SW480 (cell line): ENCODE measurements at regions not wholly inside any gene's neighbourhood (a gene's known extent, or its start where the extent isn't known, plus 50 kb on each side); places are given as distances from the start of the nearest gene placed in this dataset.
A peak's percentile ranks its signal among the peaks of the same experiment; 100 is the strongest.

Source experiments
- DNase-seq: peaks from one replicate; pipeline ENCODE4 v3.0.0-alpha.2; 2016; ENCODE audit warnings: low spot score

DNA sequence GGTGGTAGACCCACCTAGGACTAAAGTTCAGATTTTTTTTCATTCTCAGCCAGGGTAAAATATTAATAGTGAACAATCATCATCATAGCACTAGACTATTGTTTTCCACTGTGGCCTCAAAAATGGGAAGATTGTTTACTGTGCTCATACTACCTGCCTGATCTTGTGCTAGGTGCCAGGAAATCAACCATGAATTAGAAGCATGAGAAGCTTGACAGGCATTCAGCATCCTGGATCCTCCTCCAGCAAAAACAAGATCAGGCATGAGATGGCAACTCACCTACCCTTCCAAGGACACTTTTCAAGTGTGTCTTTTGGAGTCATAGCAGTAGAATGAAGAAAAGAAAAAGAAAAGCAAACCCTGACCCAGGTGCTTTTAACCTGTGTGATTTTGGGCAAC lies 174.2 kb downstream of the CYLD start:
- DNase-seq = no peak

DNA sequence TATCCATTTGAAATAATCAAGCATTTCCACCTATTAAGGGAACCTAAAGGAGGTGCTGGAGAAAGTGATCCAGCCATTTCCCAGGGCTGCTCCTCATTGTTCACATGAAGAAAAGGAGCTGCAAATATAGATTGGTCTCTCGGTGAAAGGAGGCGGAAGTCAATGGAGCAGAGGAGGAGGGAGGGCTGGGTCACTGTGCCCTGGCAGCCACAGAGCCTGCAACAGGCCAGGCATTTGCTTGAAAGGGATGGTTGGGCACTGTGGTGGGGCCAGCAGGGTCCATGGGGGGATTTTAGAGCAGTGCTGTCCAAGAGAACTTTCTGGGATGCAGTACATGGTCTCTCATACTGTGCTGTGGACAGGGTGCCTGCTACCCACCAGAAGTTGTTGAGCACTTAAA lies 173.2 kb downstream of the CYLD start:
- DNase-seq = no peak

DNA sequence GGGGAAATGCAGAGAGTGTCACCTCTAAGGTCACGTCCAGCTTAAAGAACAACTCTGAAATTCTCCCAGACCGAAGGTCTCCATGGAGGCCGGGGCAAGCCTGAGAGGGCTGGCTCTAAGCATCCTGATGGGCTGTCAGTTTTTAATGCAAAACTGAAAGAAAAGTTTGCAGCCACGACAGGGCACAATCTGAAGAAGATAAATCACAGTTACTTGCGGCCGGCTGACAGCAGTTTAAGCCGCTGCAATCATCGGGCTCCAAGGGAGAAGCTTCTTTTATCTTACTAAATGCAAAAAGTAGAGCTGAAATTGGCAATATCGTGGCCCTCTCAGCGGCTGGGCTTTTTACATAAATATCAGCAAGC lies 168.8 kb downstream of the CYLD start:
- DNase-seq = no peak

- no peak for DNase-seq
Measured at GRCh38 chr16:50909831-50910735, 168.2 kb downstream of the CYLD start.

DNA sequence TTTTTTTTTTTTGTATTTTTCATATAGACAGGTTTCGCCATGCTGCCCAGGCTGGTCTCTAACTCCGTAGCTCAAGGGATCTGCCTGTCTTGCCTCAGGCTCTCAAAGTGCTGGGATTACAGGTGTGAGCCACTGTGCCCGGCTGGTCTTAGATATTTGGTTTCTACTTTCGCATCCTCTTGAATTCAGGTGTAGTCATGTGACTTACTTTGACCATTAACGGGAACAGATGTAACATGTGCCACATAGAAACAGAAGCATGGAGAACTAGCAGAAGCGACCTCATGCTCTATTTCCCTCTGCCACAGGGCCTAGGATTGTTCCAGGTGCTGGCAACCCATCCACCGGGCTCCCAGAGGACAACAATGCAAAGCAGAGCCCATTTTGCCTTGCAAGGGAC lies 166.6 kb downstream of the CYLD start:
- no peak for DNase-seq

GRCh38 chr16:50906454-50906853 lies 164.6 kb downstream of the CYLD start:
- no peak for DNase-seq

DNA sequence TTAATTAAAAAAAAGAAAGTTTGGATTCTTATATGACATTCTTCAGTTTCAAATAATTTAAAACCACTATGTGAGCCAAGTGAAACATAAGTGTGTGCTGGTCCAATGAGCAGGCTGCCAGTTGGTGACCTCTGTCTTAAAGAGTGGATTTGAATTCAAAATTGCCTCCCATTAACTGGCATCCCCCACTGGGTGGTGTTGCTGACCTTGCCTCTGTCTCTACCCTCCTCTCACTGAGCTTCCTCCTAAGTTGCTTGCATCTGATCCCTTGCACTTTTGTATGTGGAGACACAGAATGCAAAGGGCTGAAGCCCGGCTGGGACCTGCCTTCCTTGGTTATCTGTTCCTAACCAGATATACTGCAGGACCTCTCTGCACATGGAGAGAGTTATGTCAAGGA lies 160.6 kb downstream of the CYLD start:
- DNase-seq = no peak

- DNase-seq = no peak
Measured at GRCh38 chr16:50901062-50901461, 159.2 kb downstream of the CYLD start.

DNA sequence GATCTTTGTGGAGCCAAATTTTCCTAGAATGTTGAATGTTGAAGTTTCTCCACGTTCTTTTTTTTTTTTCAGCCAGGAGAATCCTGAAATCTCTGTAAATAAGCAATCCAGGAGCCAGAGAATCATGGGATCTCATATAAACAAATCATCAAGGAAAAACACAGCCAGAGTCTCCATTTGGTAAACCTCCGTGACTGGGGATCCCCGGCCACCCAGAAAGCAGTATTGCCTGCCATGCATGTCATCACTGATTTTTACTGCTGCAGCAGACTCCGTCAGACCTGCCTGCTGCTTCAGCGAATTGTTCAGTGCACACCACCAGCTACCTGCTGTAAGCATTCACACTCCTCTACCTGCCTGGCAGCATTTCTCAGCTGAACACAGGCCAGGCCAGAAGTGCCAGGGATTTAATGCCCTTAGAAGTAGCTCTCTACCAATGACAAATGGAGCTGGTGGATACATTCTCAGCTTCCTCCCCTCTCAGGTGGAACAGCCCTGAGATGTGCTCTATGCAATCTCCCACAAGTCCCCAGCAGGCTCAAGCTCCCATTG lies 158.6 kb downstream of the CYLD start:
- DNase-seq = no peak

DNA sequence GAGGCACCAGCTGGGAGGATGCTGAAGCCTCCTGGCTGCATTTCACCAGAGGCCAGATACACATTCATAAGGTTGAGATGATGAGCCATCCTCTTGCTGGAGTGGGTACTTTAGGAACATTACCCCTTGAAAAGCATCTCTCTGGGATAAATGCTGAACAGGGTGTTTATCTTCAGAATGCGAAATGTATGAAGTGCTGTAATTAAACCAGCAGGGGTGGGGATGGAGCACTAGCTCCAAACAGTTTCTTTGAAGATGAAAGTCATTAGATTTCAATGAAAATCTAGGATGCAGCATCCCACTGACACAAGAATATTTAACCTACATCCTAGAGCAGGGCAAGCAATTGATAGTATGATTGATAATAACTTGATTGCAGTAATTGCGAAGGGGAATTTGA lies 158.1 kb downstream of the CYLD start:
- no peak for DNase-seq

DNA sequence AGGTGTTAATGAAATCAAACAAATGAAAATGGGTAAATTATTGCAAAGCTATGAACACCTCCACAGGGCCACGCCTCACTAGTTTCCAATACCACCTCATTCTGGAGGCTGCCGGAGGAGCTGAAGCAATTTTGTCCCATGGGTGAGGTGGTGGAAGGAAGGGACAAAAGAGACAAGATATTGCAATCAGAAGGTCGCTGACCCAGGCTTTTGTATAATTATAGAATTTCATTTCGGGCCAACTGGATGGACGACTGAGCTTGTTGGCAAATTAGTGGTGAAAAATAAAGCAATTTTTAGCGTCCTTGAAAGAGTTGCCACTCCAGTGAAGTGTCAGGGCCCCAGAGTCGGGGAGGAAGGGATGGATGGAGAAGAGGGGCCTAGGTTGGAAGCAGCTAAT lies 147.9 kb downstream of the CYLD start:
- no peak for DNase-seq

- DNase-seq = no peak
Measured at GRCh38 chr16:50889276-50889675, 147.4 kb downstream of the CYLD start.

DNA sequence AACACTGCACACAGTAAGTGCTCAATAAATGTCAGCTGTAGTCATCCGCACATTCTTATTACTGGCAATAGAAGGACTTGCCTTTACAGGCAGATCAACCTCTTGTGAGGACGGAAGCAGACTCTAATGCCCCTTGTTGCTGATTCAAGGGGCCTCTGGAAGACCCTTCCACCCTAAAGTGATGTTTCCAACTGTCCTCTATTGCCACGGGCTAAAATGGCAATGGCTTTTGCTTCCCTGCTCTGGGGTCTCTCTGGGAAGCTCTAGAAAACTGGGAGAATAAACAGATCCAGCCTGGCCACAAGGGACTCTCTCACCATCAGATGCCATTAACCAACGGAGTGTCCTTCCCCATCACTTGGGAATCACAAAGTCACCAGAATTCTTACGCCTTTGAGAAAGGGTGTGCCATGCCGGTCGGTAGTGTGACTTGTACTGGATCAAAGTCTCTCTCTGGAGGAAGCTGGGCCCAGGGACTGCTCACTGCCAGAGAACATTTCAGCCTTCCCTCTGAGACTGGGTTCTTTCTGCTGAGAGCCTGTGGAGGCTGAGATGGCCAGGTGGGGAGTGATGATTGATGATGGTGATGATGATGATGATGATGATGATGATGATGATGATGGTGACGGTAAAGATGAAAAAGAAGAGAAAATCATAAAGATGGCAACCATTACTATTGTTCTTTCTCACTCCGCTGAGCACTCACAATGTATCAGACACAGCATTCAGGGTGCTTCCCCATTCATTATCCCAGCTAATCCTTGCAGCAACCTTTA lies 146.8 kb downstream of the CYLD start:
- no peak for DNase-seq

DNA sequence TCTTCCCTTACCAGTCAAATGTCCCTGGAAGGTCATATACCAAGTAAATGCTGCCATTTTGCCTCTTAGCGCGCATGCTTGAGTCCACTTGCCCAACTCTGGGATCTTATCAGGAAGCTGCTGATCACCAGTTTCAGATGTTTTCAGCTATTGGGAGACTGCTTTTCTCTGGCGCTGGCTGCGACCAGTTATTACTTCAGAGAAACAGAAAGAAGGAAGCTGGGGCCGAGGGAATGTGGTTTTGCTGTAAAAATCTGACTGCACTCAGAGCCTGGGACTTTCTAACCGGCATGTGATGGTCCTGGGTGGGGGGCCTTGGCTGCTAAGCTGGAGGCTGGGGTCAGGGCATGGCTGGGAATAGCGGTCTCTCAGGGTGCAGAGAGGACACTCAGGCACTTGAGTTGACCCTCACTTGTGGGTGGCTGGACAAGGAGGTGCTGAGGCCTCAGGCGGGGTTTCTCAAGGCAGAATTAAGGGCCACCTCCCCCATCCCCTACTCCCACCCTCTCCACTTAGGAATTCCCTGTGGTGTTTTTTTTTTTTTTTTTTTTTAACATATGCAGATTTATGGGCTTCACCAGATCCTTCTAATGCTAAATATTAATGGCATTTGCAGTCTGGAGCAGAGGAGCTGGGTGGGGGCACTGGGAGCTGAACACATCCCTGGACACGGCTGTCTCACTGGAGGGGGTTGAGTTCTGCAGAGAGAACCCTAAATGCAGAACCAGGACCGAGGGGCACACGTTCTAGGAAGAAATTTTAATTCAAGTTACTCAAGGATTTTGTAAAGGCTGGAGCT lies 145.8 kb downstream of the CYLD start:
- DNase-seq = no peak

GRCh38 chr16:50884066-50884860 lies 142.4 kb downstream of the CYLD start:
- DNase-seq = no peak

- DNase-seq = no peak
Measured at GRCh38 chr16:50881956-50882355, 140.1 kb downstream of the CYLD start.

GRCh38 chr16:50881331-50881830 lies 139.5 kb downstream of the CYLD start:
- no peak for DNase-seq

DNA sequence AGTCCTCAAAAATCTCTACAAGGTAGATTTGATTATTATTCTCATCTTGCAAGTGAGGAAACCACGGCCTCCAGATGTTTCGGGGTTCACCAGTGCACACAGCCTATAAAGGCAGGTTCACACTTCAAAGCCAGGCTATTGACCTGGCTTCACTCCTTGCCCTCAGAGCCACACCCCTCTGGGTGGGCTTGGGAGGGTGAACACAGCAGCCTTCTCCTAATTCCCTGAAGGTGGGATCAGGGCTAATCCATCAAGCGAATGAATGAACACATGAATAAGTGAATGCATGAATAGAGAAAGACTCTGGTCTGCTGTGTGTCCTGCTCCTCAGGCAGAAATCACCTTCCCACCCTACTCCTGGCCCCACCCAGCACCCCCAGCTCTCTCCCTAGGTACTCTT lies 139.0 kb downstream of the CYLD start:
- no peak for DNase-seq

DNA sequence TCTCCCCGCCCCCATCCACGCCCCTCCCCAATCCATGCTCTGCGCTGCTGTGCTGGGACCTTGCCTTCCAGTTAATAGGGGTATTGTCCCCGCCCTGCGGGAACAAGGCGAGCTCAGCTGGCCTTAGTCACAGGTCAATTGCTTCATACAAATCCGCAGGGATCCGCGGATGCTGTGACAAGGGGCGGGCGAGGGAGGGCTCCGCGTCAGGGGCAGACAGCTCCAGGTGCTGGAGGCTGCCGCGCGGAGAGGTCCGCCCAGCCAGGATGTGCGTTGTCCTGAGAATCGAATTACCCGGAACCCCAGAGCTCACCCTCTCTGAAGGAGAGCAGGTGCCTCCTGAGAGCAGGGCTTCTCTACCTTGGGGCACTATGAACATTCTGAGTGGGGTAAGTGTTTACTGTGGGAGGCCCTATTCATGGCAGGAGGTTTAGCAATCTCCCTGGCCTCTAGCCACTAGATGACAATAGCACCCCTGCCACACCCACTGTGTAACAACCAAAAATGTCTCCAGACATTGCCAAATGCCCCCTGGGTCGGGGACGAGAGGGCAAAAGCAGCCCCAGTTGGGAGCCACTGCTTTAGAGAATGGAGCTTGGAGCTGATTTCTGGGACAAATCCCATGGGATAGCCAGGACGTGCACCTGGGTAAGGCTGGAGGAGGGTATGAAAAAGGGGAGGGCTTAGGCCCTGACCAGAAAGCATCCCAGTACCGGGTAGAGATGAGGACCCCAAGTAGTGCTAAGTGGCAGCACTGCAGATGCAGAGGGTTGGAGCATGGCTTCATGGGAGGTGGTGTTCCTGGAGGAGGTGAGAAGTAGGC lies 138.2 kb downstream of the CYLD start:
- DNase-seq = peak; percentile 84

- DNase-seq = no peak
Measured at GRCh38 chr16:50878966-50879615, 137.2 kb downstream of the CYLD start.
